Lower leg skin (tissue), 3 donors: ENCODE measurements at regions not wholly inside any gene's neighbourhood (a gene's known extent, or its start where the extent isn't known, plus 50 kb on each side); places are given as distances from the start of the nearest gene placed in this dataset.

Source experiments
- POLR2A ChIP-seq, 2 donors: fragments of 450-650 bp; IDR thresholded peaks; one replicate each; pipeline ENCODE4 v1.6.1; 2016 to 2017; ENCODE audit warnings: antibody characterized with exemption in 2 of 2, mild to moderate bottlenecking in 1 of 2, moderate library complexity in 1 of 2
- TF ChIP-seq, protein P1 (sequence below), 3 donors: fragments of 450-650 bp; IDR thresholded peaks; one replicate each; pipeline ENCODE4 v1.5.1; 2016; ENCODE audit warnings: antibody characterized with exemption in 3 of 3, mild to moderate bottlenecking in 3 of 3, moderate library complexity in 2 of 3

DNA sequence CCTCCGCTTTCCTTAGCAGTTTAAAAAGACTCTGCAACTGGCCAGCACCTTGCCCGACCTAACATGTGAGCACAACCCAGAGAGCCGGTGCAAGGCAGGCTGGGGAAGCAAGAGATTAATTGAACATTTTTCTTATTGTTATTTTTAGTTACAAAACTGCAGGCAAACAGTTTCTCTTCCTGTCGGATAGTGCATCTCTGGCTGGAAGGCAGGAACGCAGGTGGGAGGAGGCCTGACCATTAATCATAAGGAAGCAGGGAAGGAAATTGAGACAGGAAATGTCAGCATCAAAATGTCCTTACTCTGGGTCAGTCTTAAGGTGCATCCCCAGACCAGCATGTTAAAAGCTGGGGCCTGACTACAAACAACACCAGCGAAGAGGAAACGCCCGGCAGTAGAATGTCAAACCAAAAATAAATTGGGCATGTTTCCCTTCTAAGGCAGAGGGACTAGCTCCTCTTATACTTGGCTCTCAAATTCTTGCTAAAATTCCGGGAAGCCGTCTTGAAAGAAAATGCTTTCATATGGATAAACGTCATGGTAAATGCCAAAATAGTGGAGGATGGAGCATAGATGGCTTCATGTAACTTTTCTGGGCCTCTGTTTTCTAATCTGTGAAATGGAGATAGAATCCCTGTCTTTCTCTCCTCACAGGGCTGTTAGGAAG is 226.8 kb downstream of the RAP2A start:
- TF ChIP-seq, protein P1, sequence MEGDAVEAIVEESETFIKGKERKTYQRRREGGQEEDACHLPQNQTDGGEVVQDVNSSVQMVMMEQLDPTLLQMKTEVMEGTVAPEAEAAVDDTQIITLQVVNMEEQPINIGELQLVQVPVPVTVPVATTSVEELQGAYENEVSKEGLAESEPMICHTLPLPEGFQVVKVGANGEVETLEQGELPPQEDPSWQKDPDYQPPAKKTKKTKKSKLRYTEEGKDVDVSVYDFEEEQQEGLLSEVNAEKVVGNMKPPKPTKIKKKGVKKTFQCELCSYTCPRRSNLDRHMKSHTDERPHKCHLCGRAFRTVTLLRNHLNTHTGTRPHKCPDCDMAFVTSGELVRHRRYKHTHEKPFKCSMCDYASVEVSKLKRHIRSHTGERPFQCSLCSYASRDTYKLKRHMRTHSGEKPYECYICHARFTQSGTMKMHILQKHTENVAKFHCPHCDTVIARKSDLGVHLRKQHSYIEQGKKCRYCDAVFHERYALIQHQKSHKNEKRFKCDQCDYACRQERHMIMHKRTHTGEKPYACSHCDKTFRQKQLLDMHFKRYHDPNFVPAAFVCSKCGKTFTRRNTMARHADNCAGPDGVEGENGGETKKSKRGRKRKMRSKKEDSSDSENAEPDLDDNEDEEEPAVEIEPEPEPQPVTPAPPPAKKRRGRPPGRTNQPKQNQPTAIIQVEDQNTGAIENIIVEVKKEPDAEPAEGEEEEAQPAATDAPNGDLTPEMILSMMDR (IDR thresholded peaks at IDR 0.05): no peak
- no peak for TF ChIP-seq POLR2A (IDR thresholded peaks at IDR 0.05)
